Lower leg skin (tissue), 4 donors: ENCODE measurements at regions not wholly inside any gene's neighbourhood (a gene's known extent, or its start where the extent isn't known, plus 50 kb on each side); places are given as distances from the start of the nearest gene placed in this dataset.

Source experiments
- DNase-seq, 2 donors: peaks; one replicate each; pipeline ENCODE4 v3.0.0-alpha.2; 2019; ENCODE audit warnings: low spot score in 2 of 2
- H3K4me3 ChIP-seq: fragments of 200-600 bp; sonication (generic); 2 replicates; pipeline ENCODE4 v1.5.1; 2017; ENCODE audit warnings: mild to moderate bottlenecking, low read depth; ENCODE audit not compliant: poor library complexity, severe bottlenecking
- POLR2A ChIP-seq, 2 donors: fragments of 450-650 bp; IDR thresholded peaks; one replicate each; pipeline ENCODE4 v1.6.1; 2016 to 2017; ENCODE audit warnings: antibody characterized with exemption in 2 of 2, mild to moderate bottlenecking in 1 of 2, moderate library complexity in 1 of 2
- WGBS, 2 donors: methylation state at CpG; one replicate each; pipeline ENCODE4 v1.1.5; 2018; 5-methylcytosine and 5-hydroxymethylcytosine counted together
- intact Hi-C: fragments of 100-400 bp; cut with DNase I; formaldehyde crosslinking; loops from one replicate; pipeline ENCODE4 v1.15.0; 2023; ENCODE audit warnings: low total_unique reads
- TF ChIP-seq, protein P1 (sequence below), 3 donors: fragments of 450-650 bp; IDR thresholded peaks; one replicate each; pipeline ENCODE4 v1.5.1; 2016; ENCODE audit warnings: antibody characterized with exemption in 3 of 3, mild to moderate bottlenecking in 3 of 3, moderate library complexity in 2 of 3

DNA sequence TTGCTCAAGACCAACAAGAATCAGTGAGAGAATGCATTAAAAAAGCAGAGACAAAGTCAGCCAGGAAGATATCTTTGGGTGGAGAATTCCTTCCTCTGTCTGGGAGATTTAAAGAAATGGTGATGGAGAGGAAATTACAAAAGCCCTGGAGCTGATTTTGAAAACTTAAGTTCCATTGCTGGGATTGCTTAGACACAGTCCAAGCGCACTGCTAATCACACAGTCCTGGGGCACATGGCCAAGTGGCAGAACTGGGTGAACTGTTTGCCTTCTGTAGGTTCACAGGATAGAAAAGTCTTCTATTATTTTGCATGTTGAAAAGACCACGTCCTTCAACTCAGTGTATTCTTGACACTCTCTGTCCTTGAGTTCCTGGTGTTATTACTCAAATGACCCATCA, 284.9 kb upstream of the FBXL7 start:
- no peak overlapping the region for H3K4me3 ChIP-seq
- TF ChIP-seq POLR2A (IDR thresholded peaks at IDR 0.05), result no peak
- TF ChIP-seq, protein P1, sequence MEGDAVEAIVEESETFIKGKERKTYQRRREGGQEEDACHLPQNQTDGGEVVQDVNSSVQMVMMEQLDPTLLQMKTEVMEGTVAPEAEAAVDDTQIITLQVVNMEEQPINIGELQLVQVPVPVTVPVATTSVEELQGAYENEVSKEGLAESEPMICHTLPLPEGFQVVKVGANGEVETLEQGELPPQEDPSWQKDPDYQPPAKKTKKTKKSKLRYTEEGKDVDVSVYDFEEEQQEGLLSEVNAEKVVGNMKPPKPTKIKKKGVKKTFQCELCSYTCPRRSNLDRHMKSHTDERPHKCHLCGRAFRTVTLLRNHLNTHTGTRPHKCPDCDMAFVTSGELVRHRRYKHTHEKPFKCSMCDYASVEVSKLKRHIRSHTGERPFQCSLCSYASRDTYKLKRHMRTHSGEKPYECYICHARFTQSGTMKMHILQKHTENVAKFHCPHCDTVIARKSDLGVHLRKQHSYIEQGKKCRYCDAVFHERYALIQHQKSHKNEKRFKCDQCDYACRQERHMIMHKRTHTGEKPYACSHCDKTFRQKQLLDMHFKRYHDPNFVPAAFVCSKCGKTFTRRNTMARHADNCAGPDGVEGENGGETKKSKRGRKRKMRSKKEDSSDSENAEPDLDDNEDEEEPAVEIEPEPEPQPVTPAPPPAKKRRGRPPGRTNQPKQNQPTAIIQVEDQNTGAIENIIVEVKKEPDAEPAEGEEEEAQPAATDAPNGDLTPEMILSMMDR (IDR thresholded peaks at IDR 0.05), result no peak
- no peak for DNase-seq
- intact Hi-C loops, result no loop called here
- WGBS, 2 donors, result 44 to 52% methylated on average over 2 of the region's 2 CpGs

DNA sequence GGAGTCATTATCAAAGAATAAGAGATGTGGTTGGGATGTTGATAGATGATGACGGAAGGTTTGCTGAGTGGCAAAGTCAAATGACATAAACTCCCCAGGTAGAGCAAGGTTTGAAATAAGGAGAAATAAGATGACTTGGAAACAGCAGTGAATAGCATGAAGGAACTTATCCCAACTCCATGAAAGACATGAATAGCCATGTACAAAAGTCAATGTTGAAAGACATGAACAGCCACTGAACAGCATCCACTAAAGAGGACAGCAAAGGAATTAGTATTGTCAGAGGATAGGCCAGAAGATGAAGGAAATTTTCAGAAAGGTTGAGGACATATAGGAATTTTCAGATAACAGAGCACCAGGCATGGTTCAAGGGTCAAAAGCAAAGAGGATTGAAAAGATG, 286.0 kb upstream of the FBXL7 start:
- H3K4me3 ChIP-seq, result no peak overlapping the region
- no peak for TF ChIP-seq POLR2A (IDR thresholded peaks at IDR 0.05)
- TF ChIP-seq, protein P1 (IDR thresholded peaks at IDR 0.05), result no peak
- WGBS, 2 donors, result 97 to 100% methylated on average over 1 of the region's 1 CpG
- DNase-seq, result no peak
- intact Hi-C loops, result no loop called here

DNA sequence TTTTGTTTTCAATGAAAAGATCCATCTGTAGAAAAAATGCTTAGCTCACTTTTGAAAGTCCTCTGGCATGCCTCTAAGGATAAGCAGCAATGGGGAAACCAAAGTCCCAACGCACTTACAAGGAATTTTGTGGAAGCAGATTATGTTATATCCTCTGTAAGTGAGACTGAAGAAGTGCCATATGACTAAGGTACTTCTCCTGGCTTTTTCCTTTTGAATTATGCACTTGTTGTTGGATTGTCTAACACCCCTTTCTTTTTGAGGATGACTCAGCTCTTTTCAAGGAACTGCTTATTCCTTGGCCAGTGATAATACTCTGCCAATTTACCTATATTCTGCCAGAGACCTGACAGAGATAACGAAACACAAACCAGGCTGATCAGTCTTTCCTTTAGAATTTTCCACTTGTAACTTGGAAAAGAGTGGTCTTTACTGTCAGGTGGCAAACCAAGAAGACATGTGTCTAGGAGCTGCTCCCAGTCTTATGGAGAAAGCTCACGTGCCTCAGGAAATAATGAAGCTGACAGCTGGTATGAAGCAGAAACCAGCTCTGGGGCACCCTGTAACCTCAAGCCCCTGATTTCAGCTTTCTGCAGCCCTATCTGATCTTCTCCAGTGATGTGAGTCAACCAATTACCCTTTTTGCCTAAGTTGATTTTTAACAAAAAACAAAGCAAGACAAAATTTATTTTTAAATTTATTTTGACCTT, 290.8 kb upstream of the FBXL7 start:
- WGBS, 2 donors, result 66 to 72% methylated on average over 3 of the region's 3 CpGs
- no peak overlapping the region for H3K4me3 ChIP-seq
- TF ChIP-seq POLR2A (IDR thresholded peaks at IDR 0.05), result no peak
- TF ChIP-seq, protein P1 (IDR thresholded peaks at IDR 0.05), result no peak
- intact Hi-C loops, result no loop called here
- DNase-seq, result no peak

DNA sequence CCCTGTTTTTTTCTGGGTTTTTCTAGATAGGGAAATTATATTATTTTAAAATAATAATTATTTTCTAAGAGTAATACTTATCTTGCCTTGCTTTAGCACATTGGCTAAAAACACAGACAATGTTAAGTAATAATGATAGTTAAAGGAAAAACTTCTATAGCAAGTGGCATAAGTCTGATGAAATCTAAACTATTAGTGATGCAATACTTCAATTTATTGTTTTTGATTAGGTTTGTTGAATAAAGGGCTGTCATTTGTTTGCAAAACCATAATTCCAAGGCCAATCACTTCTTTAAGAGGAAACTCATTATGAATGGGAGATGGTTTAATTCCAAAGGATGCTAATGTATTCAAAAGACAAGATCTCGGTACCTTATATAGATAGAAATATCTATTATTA, 293.8 kb upstream of the FBXL7 start:
- TF ChIP-seq, protein P1 (IDR thresholded peaks at IDR 0.05), result no peak
- no peak overlapping the region for H3K4me3 ChIP-seq
- DNase-seq, result no peak
- intact Hi-C loops, result no loop called here
- 89 to 90% methylated on average over 1 of the region's 1 CpG for WGBS, 2 donors

DNA sequence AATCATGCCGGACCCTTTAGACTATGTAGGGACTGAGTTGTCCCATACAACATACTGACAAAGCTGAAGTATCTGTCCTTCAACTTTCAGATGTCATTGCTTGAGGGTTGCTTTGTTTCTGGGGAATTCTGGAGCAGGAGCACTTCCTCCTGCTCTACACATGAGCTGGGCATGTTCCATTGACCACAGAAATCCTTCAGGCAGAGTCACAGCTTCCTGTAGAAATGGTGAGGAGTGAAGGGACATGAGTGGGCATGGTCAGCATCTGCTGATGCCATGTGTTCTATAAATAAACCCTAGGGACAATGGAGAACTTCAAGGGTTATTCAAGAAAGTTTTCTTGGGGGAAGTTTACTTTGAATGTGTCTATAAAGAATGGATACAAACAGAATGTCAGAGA, 296.6 kb upstream of the FBXL7 start:
- 88 to 89% methylated on average over 1 of the region's 1 CpG for WGBS, 2 donors
- DNase-seq, result no peak
- intact Hi-C loops, result no loop called here
- no peak for TF ChIP-seq POLR2A (IDR thresholded peaks at IDR 0.05)
- TF ChIP-seq, protein P1 (IDR thresholded peaks at IDR 0.05), result no peak
- no peak overlapping the region for H3K4me3 ChIP-seq

DNA sequence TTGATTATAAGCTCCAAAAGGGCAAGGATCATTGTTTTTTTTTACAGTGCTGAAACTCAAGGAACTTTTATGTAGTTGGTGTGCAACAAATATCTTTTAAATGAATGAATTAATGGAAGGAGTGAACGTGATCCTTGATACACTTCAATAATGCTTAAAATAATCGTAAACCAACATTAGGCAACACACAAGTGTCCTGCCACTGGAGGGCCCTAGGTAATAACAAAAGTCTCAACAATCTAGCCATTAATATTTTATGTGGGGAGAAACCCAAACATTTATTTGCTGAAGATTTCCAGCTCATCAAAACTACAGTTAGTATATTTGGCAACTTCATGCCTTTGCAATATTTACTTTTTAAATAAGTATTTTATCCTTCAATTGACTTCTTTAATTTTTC, 309.0 kb upstream of the FBXL7 start:
- 66% methylated on average over 2 of the region's 2 CpGs for WGBS, 2 donors
- no peak overlapping the region for H3K4me3 ChIP-seq
- DNase-seq, result no peak
- intact Hi-C loops, result no loop called here
- TF ChIP-seq, protein P1 (IDR thresholded peaks at IDR 0.05), result no peak
- no peak for TF ChIP-seq POLR2A (IDR thresholded peaks at IDR 0.05)
